ENCODE measurements at regions not wholly inside any gene's neighbourhood (a gene's known extent, or its start where the extent isn't known, plus 50 kb on each side); places are given as distances from the start of the nearest gene placed in this dataset.
"Not testable (repeated sequence)": the region's sequence is repeated elsewhere in the genome, so short reads cannot be mapped to it uniquely, and the experiment has no call there.

GRCh38 chr3:84685467-84685866 is 273.3 kb upstream of the CADM2 start:
- no peaks in the 10 kb centered on the region for H3K4me1 ChIP-seq (ENCODE audit: control insufficient read depth in 3 of 3, insufficient read depth in 2 of 3, low read depth in 1 of 3, low read length in 2 of 3)
- no peaks in the 10 kb centered on the region for H3K27me3 ChIP-seq (ENCODE audit: control insufficient read depth in 3 of 3, insufficient read depth in 3 of 3, low read length in 3 of 3)
- H3K4me3 ChIP-seq (ENCODE audit: low read depth in 1 of 3, low read length in 3 of 3) = no peak overlapping the region
- no peak for FAIRE-seq
- no peaks in the 10 kb centered on the region for H3K9me3 ChIP-seq (ENCODE audit: control insufficient read depth in 2 of 2, insufficient read depth in 1 of 2, low read depth in 1 of 2, low read length in 1 of 2)
- WGBS, 3 donors = 94 to 95% (median 95%) methylated on average over 3 of the region's 3 CpGs
- no peaks in the 10 kb centered on the region for H3K36me3 ChIP-seq (ENCODE audit: control insufficient read depth in 3 of 3, insufficient read depth in 2 of 3, low read depth in 1 of 3, low read length in 3 of 3)
- no peak for DNase-seq
- H3K27ac ChIP-seq (ENCODE audit: low read depth in 1 of 3, low read length in 2 of 3) = no peak overlapping the region

DNA sequence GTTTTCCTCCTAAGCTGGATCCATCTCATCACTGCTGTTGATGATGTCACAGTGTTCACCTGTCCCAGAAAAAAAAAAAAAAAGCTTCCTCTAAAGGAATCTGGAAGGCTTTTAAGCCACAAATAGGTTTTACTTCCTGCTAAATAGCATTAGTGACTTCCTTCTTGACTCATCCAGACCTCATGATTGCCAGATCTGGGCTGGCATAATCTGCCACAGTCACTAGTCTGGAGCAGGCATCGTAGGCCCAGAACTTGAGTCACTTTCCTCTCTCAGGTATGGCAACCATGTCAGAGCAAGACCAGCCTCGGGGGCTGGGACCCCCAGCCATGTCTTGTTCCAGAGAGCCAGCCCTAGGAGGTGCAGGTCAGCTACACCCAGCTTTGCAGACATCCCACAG is 266.5 kb upstream of the CADM2 start:
- DNase-seq (no peak), FAIRE-seq (no peak)
- Histone ChIP-seq H3K9me3 (ENCODE audit: control insufficient read depth in 2 of 2, insufficient read depth in 1 of 2, low read depth in 1 of 2, low read length in 1 of 2) (no peaks in the 10 kb centered on the region), H3K36me3 (ENCODE audit: control insufficient read depth in 3 of 3, insufficient read depth in 2 of 3, low read depth in 1 of 3, low read length in 3 of 3) (no peaks in the 10 kb centered on the region), H3K4me1 (ENCODE audit: control insufficient read depth in 3 of 3, insufficient read depth in 2 of 3, low read depth in 1 of 3, low read length in 2 of 3) (no peaks in the 10 kb centered on the region), H3K27ac (ENCODE audit: low read depth in 1 of 3, low read length in 2 of 3) (no peak overlapping the region), H3K27me3 (ENCODE audit: control insufficient read depth in 3 of 3, insufficient read depth in 3 of 3, low read length in 3 of 3) (no peaks in the 10 kb centered on the region), H3K4me3 (ENCODE audit: low read depth in 1 of 3, low read length in 3 of 3) (no peak overlapping the region)
- WGBS, 3 donors = 39 to 54% (median 41%) methylated on average over 2 of the region's 2 CpGs

- H3K9me3 ChIP-seq (ENCODE audit: control insufficient read depth in 2 of 2, insufficient read depth in 1 of 2, low read depth in 1 of 2, low read length in 1 of 2); H3K36me3 ChIP-seq (ENCODE audit: control insufficient read depth in 3 of 3, insufficient read depth in 2 of 3, low read depth in 1 of 3, low read length in 3 of 3); FAIRE-seq; H3K27ac ChIP-seq (ENCODE audit: low read depth in 1 of 3, low read length in 2 of 3); H3K4me3 ChIP-seq (ENCODE audit: low read depth in 1 of 3, low read length in 3 of 3); DNase-seq; H3K4me1 ChIP-seq (ENCODE audit: control insufficient read depth in 3 of 3, insufficient read depth in 2 of 3, low read depth in 1 of 3, low read length in 2 of 3); H3K27me3 ChIP-seq (ENCODE audit: control insufficient read depth in 3 of 3, insufficient read depth in 3 of 3, low read length in 3 of 3): not testable (repeated sequence)
- WGBS, 3 donors = 51 to 79% (median 54%) methylated on average over 1 of the region's 1 CpG
These were observed 248.5 kb upstream of the CADM2 start for GRCh38 chr3:84710288-84710687.

DNA sequence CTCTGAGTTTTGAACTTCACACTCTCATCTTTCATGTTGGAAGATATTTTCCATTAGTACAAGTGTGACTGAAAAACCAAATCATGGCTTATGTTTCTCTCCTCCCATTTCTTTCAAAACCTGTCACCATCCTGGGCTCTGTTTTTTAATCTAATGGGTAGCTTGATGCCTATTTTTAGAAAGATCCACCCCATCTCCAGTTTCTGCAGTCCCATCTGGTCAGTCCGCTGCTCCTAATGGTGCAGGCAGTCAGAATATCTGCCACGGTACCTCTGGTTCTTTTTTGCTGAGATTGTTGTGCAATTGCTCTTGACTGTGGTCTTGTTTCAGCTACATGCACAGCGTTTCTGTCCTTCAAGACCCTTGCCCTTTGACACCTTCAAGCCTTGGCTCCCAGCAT is 240.9 kb upstream of the CADM2 start:
- H3K4me1 ChIP-seq (ENCODE audit: control insufficient read depth in 3 of 3, insufficient read depth in 2 of 3, low read depth in 1 of 3, low read length in 2 of 3) = no peaks in the 10 kb centered on the region
- DNase-seq (no peak), FAIRE-seq (no peak)
- no peak overlapping the region for H3K27ac ChIP-seq (ENCODE audit: low read depth in 1 of 3, low read length in 2 of 3)
- H3K4me3 ChIP-seq (ENCODE audit: low read depth in 1 of 3, low read length in 3 of 3) = no peak overlapping the region
- 61 to 67% (median 66%) methylated on average over 3 of the region's 3 CpGs for WGBS, 3 donors
- no peaks in the 10 kb centered on the region for H3K9me3 ChIP-seq (ENCODE audit: control insufficient read depth in 2 of 2, insufficient read depth in 1 of 2, low read depth in 1 of 2, low read length in 1 of 2)
- H3K36me3 ChIP-seq (ENCODE audit: control insufficient read depth in 3 of 3, insufficient read depth in 2 of 3, low read depth in 1 of 3, low read length in 3 of 3) = no peaks in the 10 kb centered on the region
- H3K27me3 ChIP-seq (ENCODE audit: control insufficient read depth in 3 of 3, insufficient read depth in 3 of 3, low read length in 3 of 3) = no peaks in the 10 kb centered on the region

DNA sequence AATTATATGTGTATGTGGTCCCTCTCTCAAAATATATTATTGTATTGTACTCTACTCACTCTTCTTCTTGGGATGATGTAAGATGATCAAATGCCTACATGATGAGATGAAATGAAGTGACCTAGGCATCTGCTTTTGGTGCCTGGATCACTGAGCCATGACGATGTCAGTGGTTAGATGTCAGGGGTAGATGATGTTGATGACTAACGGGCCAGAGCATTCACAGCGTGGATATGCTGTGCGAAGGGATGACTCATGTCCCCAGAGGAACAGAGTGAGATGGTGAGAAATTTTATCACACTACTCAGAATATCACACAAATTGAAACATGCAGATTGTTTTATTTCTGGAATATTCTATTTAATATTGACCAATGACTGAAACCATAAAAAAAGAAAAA is 233.9 kb upstream of the CADM2 start:
- 83 to 90% (median 89%) methylated on average over 4 of the region's 4 CpGs for WGBS, 3 donors
- no peaks in the 10 kb centered on the region for H3K9me3 ChIP-seq (ENCODE audit: control insufficient read depth in 2 of 2, insufficient read depth in 1 of 2, low read depth in 1 of 2, low read length in 1 of 2)
- H3K4me1 ChIP-seq (ENCODE audit: control insufficient read depth in 3 of 3, insufficient read depth in 2 of 3, low read depth in 1 of 3, low read length in 2 of 3) = no peaks in the 10 kb centered on the region
- no peaks in the 10 kb centered on the region for H3K27me3 ChIP-seq (ENCODE audit: control insufficient read depth in 3 of 3, insufficient read depth in 3 of 3, low read length in 3 of 3)
- FAIRE-seq = no peak
- DNase-seq = no peak
- no peaks in the 10 kb centered on the region for H3K36me3 ChIP-seq (ENCODE audit: control insufficient read depth in 3 of 3, insufficient read depth in 2 of 3, low read depth in 1 of 3, low read length in 3 of 3)
- H3K4me3 ChIP-seq (ENCODE audit: low read depth in 1 of 3, low read length in 3 of 3) = no peak overlapping the region
- H3K27ac ChIP-seq (ENCODE audit: low read depth in 1 of 3, low read length in 2 of 3) = no peak overlapping the region

GRCh38 chr3:84727616-84728015 is 231.2 kb upstream of the CADM2 start:
- H3K36me3 ChIP-seq (ENCODE audit: control insufficient read depth in 3 of 3, insufficient read depth in 2 of 3, low read depth in 1 of 3, low read length in 3 of 3) = no peaks in the 10 kb centered on the region
- no peak for FAIRE-seq
- no peaks in the 10 kb centered on the region for H3K9me3 ChIP-seq (ENCODE audit: control insufficient read depth in 2 of 2, insufficient read depth in 1 of 2, low read depth in 1 of 2, low read length in 1 of 2)
- H3K4me3 ChIP-seq (ENCODE audit: low read depth in 1 of 3, low read length in 3 of 3) = no peak overlapping the region
- H3K27me3 ChIP-seq (ENCODE audit: control insufficient read depth in 3 of 3, insufficient read depth in 3 of 3, low read length in 3 of 3) = no peaks in the 10 kb centered on the region
- 39 to 81% (median 52%) methylated on average over 1 of the region's 1 CpG for WGBS, 3 donors
- no peak overlapping the region for H3K27ac ChIP-seq (ENCODE audit: low read depth in 1 of 3, low read length in 2 of 3)
- no peaks in the 10 kb centered on the region for H3K4me1 ChIP-seq (ENCODE audit: control insufficient read depth in 3 of 3, insufficient read depth in 2 of 3, low read depth in 1 of 3, low read length in 2 of 3)
- no peak for DNase-seq

- H3K27me3 ChIP-seq (ENCODE audit: control insufficient read depth in 3 of 3, insufficient read depth in 3 of 3, low read length in 3 of 3); H3K4me1 ChIP-seq (ENCODE audit: control insufficient read depth in 3 of 3, insufficient read depth in 2 of 3, low read depth in 1 of 3, low read length in 2 of 3); FAIRE-seq; H3K9me3 ChIP-seq (ENCODE audit: control insufficient read depth in 2 of 2, insufficient read depth in 1 of 2, low read depth in 1 of 2, low read length in 1 of 2); H3K4me3 ChIP-seq (ENCODE audit: low read depth in 1 of 3, low read length in 3 of 3); H3K36me3 ChIP-seq (ENCODE audit: control insufficient read depth in 3 of 3, insufficient read depth in 2 of 3, low read depth in 1 of 3, low read length in 3 of 3); DNase-seq; H3K27ac ChIP-seq (ENCODE audit: low read depth in 1 of 3, low read length in 2 of 3): not testable (repeated sequence)
- whole genome bisulfite sequencing, 3 donors = 57% methylated on average over 1 of the region's 1 CpG; no CpG with 5 or more reads in 2 of the 3 donors
These were observed 224.1 kb upstream of the CADM2 start for GRCh38 chr3:84734731-84735130.

- WGBS, 3 donors = 33 to 37% (median 35%) methylated on average over 2 of the region's 2 CpGs
- no peak for FAIRE-seq
These were observed 220.7 kb upstream of the CADM2 start for GRCh38 chr3:84738086-84738485.

GRCh38 chr3:84742915-84743425 is 215.8 kb upstream of the CADM2 start:
- WGBS, 3 donors = 42 to 67% (median 52%) methylated on average over 2 of the region's 2 CpGs
- Histone ChIP-seq H3K9me3 (ENCODE audit: control insufficient read depth in 2 of 2, insufficient read depth in 1 of 2, low read depth in 1 of 2, low read length in 1 of 2) (no peaks in the 10 kb centered on the region), H3K27ac (ENCODE audit: low read depth in 1 of 3, low read length in 2 of 3) (no peak overlapping the region), H3K27me3 (ENCODE audit: control insufficient read depth in 3 of 3, insufficient read depth in 3 of 3, low read length in 3 of 3) (no peaks in the 10 kb centered on the region), H3K4me1 (ENCODE audit: control insufficient read depth in 3 of 3, insufficient read depth in 2 of 3, low read depth in 1 of 3, low read length in 2 of 3) (no peaks in the 10 kb centered on the region), H3K36me3 (ENCODE audit: control insufficient read depth in 3 of 3, insufficient read depth in 2 of 3, low read depth in 1 of 3, low read length in 3 of 3) (no peaks in the 10 kb centered on the region), H3K4me3 (ENCODE audit: low read depth in 1 of 3, low read length in 3 of 3) (no peak overlapping the region)
- no peak for FAIRE-seq
- DNase-seq = no peak

More at GRCh38 chr3:84738086-84738485, 220.7 kb upstream of the CADM2 start:
- no peak overlapping the region for H3K4me3 ChIP-seq (ENCODE audit: low read depth in 1 of 3, low read length in 3 of 3)
- no peaks in the 10 kb centered on the region for H3K4me1 ChIP-seq (ENCODE audit: control insufficient read depth in 3 of 3, insufficient read depth in 2 of 3, low read depth in 1 of 3, low read length in 2 of 3)
- H3K27me3 ChIP-seq (ENCODE audit: control insufficient read depth in 3 of 3, insufficient read depth in 3 of 3, low read length in 3 of 3) = no peaks in the 10 kb centered on the region
- no peak overlapping the region for H3K27ac ChIP-seq (ENCODE audit: low read depth in 1 of 3, low read length in 2 of 3)
- no peaks in the 10 kb centered on the region for H3K36me3 ChIP-seq (ENCODE audit: control insufficient read depth in 3 of 3, insufficient read depth in 2 of 3, low read depth in 1 of 3, low read length in 3 of 3)
- no peak for DNase-seq
- H3K9me3 ChIP-seq (ENCODE audit: control insufficient read depth in 2 of 2, insufficient read depth in 1 of 2, low read depth in 1 of 2, low read length in 1 of 2) = no peaks in the 10 kb centered on the region
